Breast epithelium (tissue), 3 donors: ENCODE measurements at regions not wholly inside any gene's neighbourhood (a gene's known extent, or its start where the extent isn't known, plus 50 kb on each side); places are given as distances from the start of the nearest gene placed in this dataset.

Source experiments
- CTCF ChIP-seq, 3 donors: fragments of 450-650 bp; IDR thresholded peaks; one replicate each; pipeline ENCODE4 v1.5.1; 2016 to 2017; ENCODE audit warnings: antibody characterized with exemption in 3 of 3, mild to moderate bottlenecking in 3 of 3, moderate library complexity in 3 of 3
- POLR2AphosphoS5 ChIP-seq, 3 donors: sonication (generic); formaldehyde crosslinking; IDR thresholded peaks; one replicate each; pipeline ENCODE4 v1.6.1; 2017; ENCODE audit warnings: antibody characterized with exemption in 3 of 3

GRCh38 chr12:85600841-85601240, 235.4 kb downstream of the RASSF9 start:
- TF ChIP-seq POLR2AphosphoS5 (IDR thresholded peaks at IDR 0.05) (no peak), CTCF (IDR thresholded peaks at IDR 0.05) (no peak)
